ENCODE measurements at regions not wholly inside any gene's neighbourhood (a gene's known extent, or its start where the extent isn't known, plus 50 kb on each side); places are given as distances from the start of the nearest gene placed in this dataset.
A peak's percentile ranks its signal among the peaks of the same experiment; 100 is the strongest.

GRCh38 chr2:67516899-67517530, 119.9 kb downstream of the ETAA1 start:
- no peak for DNase-seq

- no peak for DNase-seq
Measured at GRCh38 chr2:67522148-67522547, 125.0 kb downstream of the ETAA1 start.

GRCh38 chr2:67524213-67524612, 127.1 kb downstream of the ETAA1 start:
- DNase-seq, result no peak

- DNase-seq, result no peak
Measured at GRCh38 chr2:67524777-67525176, 127.6 kb downstream of the ETAA1 start.

- no peak for DNase-seq
Measured at GRCh38 chr2:67526283-67526682, 129.2 kb downstream of the ETAA1 start.

- no peak for DNase-seq
Measured at GRCh38 chr2:67528320-67528719, 131.2 kb downstream of the ETAA1 start.

GRCh38 chr2:67532387-67532786, 135.3 kb downstream of the ETAA1 start:
- no peak for DNase-seq

GRCh38 chr2:67534745-67535144, 137.6 kb downstream of the ETAA1 start:
- DNase-seq, result no peak

- DNase-seq, result no peak
Measured at GRCh38 chr2:67540962-67541361, 143.8 kb downstream of the ETAA1 start.

GRCh38 chr2:67544286-67544685, 147.2 kb downstream of the ETAA1 start:
- no peak for DNase-seq

- DNase-seq, result peak; percentile 4
Measured at GRCh38 chr2:67548317-67549201, 151.4 kb downstream of the ETAA1 start.

- DNase-seq, result no peak
Measured at GRCh38 chr2:67559156-67559555, 162.0 kb downstream of the ETAA1 start.

GRCh38 chr2:67560771-67561456, 163.8 kb downstream of the ETAA1 start:
- no peak for DNase-seq

- no peak for DNase-seq
Measured at GRCh38 chr2:67561457-67561965, 164.4 kb downstream of the ETAA1 start.

- DNase-seq, result no peak
Measured at GRCh38 chr2:67564076-67564475, 166.9 kb downstream of the ETAA1 start.

- no peak for DNase-seq
Measured at GRCh38 chr2:67564626-67565025, 167.5 kb downstream of the ETAA1 start.

- no peak for DNase-seq
Measured at GRCh38 chr2:67565262-67565661, 168.1 kb downstream of the ETAA1 start.

GRCh38 chr2:67565761-67566160, 168.6 kb downstream of the ETAA1 start:
- DNase-seq, result no peak

GRCh38 chr2:67566285-67566684, 169.2 kb downstream of the ETAA1 start:
- no peak for DNase-seq

GRCh38 chr2:67566958-67567635, 170.0 kb downstream of the ETAA1 start:
- no peak for DNase-seq

- no peak for DNase-seq
Measured at GRCh38 chr2:67567886-67568285, 170.8 kb downstream of the ETAA1 start.

GRCh38 chr2:67570611-67571010, 173.5 kb downstream of the ETAA1 start:
- no peak for DNase-seq

Data from NCI-H1417 treated with DMSO at 0.1 percent for 48 hours (cell line).